ENCODE measurements at regions not wholly inside any gene's neighbourhood (a gene's known extent, or its start where the extent isn't known, plus 50 kb on each side); places are given as distances from the start of the nearest gene placed in this dataset.

DNA sequence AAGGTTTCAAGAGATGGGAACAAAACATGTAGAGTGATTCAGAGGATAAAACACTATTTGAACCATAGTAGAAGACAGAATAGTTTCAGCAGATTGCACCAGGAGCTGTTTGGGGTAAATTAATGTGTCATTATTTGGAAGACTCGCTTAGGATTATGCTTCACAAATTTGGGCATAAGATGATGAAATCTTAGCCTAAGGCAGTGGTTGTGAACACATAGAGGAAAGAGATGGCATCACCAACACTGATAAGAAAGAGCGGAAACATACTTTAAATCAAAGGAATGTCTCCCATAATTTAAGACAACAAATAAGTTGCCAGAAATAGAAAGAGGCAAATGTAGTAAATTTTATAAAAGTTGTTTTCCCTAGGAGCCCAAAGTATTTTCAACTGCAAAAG lies 66.1 kb upstream of the TBCA start:
- DNase-seq: no peak

DNA sequence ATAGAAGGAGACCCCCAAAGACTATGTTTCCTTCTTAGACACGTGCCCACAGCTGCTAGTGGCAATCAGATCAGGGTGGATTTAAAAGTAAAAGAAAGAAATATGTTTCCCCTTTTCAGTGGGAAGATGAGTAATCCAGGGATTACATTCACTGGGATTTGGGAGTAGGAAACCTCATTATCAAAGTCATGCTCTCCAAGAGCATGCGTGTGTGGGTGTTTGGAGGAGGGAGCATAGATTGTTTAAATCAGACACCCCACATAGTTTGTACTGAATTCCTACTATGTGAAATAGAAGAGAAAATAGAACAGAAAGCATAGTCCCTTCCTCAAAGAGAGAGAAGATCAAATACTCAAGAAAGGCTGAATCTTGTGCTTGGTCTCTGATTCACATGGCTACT lies 65.5 kb upstream of the TBCA start:
- DNase-seq: no peak

DNA sequence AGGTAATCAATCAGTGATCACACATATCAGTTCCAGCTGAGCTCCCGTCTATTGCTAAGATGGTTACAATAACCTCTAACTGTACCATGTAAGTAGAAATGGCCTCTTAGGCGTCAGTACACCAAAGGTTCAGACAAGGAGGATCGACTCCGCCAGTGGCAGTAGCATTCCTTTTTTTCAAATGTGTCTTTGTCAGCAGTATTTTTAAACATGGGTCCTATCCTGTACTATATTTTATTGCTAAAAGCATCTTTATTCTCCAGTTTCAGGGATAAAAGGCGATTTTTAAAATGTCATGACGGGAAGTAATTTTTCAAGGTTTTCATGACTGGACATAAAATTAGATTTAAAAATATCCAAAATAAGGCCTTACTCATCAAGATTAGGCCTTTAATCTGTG lies 64.8 kb upstream of the TBCA start:
- DNase-seq: no peak

DNA sequence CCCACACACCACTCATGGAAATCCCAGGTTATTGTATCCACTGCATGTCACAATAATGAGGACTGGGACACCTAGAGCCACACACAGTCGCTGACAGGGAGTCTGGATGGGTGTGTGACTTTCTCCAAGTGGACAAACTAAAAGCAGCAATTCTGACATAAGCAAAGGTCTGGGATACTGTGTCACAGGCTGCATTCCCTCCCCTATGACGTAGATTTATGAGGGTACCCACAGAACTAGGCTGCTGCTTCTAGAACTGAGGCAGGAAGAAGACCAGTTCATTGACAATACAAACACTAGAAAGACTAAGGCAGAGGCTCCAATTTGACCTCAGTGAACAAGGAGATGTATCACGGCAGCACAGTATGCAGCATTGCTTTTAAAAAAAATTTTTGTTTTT lies 63.6 kb upstream of the TBCA start:
- DNase-seq: no peak

DNA sequence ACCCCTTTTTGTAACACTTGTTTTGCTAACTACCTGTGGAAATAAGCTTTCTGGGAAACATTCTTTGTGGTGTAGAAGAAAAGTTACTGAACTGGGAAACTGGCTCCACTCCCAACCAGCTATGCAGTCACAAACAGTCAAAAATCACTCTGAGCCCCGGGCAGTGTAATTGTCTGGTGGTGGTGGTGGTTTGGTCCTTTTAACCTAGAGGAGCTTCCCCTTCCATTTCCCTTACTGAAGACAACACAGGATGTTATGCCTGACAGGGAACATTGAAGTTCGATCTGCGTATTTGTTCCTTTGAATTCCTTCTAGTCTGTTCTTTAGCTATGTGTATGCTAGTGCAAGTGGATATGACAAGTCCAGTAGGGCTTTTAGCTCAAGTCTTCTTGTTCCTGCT lies 56.8 kb upstream of the TBCA start:
- no peak for DNase-seq

DNA sequence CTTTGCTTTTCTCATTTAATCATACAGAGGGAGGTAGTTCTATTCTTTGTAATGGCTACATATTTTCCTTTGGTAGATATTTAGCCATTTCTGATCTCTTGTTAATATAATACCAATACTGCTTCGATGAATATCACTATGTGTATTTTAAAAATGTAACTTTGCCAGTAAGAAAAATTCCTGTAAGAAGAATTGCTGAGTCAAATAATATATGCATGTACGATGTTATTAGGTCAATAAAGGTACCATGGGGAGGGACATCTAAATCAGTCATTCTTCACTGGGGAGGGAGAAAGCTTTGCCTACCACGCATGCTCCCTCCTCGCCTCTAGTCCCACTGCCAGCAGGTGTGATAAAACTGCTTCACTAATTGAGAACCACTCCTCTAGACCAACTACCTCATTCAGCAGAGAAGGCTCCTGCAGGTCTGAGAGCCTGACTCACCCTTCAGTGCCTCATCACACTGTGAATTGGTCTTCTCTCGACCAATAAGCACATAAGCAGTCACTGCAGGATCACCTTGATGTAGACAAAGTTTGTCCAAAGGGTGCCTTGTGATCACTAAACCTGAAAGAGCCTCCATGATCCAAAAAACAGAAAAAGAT lies 56.1 kb upstream of the TBCA start:
- no peak for DNase-seq

DNA sequence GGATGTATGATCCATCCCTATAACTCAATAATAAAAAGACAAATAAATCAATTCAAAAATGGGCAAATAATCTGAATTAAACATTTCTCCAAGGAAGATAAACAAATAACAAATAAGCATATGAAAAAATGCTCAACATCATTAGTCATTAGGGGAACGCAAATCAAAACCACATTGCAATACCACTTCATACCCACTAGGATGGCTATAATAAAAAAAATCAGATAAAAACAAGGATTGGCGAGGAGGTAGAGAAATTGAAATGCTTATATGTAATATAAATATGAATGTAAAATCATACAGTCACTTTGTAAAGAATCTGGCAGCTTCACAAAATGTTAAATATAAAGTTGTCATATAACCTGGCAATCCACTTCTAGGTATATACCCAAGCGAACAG lies 52.3 kb upstream of the TBCA start:
- no peak for DNase-seq

Measured in right forelimb (tissue), 1 donor.